GM12875 (cell line): ENCODE measurements at regions not wholly inside any gene's neighbourhood (a gene's known extent, or its start where the extent isn't known, plus 50 kb on each side); places are given as distances from the start of the nearest gene placed in this dataset.
"Not testable (repeated sequence)": the region's sequence is repeated elsewhere in the genome, so short reads cannot be mapped to it uniquely, and the experiment has no call there.

Source experiments
- H3K4me3 ChIP-seq: one replicate; pipeline ENCODE4 v1.5.1; 2011; ENCODE audit warnings: low read depth, low read length, control low read depth
- TF ChIP-seq, protein P1 (sequence below): IDR thresholded peaks from 2 replicates; pipeline ENCODE4 v1.5.1; 2011; ENCODE audit warnings: low read depth, mild to moderate bottlenecking, control low read depth, inconsistent platforms, low read length, moderate library complexity, borderline replicate concordance; ENCODE audit not compliant: insufficient read depth

- TF ChIP-seq, protein P1, sequence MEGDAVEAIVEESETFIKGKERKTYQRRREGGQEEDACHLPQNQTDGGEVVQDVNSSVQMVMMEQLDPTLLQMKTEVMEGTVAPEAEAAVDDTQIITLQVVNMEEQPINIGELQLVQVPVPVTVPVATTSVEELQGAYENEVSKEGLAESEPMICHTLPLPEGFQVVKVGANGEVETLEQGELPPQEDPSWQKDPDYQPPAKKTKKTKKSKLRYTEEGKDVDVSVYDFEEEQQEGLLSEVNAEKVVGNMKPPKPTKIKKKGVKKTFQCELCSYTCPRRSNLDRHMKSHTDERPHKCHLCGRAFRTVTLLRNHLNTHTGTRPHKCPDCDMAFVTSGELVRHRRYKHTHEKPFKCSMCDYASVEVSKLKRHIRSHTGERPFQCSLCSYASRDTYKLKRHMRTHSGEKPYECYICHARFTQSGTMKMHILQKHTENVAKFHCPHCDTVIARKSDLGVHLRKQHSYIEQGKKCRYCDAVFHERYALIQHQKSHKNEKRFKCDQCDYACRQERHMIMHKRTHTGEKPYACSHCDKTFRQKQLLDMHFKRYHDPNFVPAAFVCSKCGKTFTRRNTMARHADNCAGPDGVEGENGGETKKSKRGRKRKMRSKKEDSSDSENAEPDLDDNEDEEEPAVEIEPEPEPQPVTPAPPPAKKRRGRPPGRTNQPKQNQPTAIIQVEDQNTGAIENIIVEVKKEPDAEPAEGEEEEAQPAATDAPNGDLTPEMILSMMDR = no peak
- no peak overlapping the region for H3K4me3 ChIP-seq
Observed at GRCh38 chr18:68172842-68173549, 541.9 kb downstream of the TMX3 start.

DNA sequence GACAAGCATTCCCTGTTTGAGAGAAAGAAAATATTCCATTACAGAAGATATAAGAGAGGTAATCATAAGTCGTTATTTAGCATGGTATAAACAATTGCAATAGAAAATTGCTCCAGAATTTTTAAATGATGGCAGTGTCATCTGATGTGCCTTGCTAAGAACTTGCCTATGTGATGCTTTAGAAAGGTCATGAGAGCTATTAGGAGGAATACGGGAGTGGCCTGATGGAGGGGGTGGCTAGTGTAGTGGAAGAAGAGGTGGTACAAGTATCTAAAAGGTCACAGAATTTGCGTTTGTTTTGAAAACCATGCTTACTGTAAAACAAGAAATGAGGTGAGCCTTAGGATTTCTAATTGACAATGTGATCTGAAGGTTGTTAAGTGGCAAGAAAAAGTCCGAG, 550.0 kb downstream of the TMX3 start:
- no peak overlapping the region for H3K4me3 ChIP-seq
- TF ChIP-seq, protein P1 = no peak

- H3K4me3 ChIP-seq = not testable (repeated sequence)
Observed at GRCh38 chr18:68153821-68154220, 561.1 kb downstream of the TMX3 start.

DNA sequence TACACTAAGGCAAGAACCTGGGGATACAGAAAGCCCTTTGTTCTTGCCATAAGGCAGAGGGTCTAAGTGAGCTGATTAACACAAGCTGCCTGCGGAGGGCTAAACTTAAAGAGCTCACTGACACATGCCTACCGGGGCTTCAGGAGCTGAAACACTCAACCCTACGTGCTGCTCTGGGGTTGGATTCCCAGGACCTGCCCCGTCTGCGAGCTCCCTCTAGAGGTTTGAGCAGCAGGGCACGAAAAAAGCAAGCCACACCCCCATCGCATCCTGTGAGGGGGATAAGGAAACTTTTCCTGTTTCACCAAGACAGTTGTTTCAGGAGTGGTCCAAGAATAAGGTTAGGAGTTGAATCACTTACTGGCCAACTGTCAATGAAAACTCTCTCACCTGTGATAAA, 562.1 kb downstream of the TMX3 start:
- TF ChIP-seq, protein P1 = no peak
- H3K4me3 ChIP-seq = no peak overlapping the region

GRCh38 chr18:68150961-68151360, 563.9 kb downstream of the TMX3 start:
- TF ChIP-seq, protein P1 = no peak
- H3K4me3 ChIP-seq = no peak overlapping the region

GRCh38 chr18:68148863-68149262, 566.0 kb downstream of the TMX3 start:
- TF ChIP-seq, protein P1 = no peak
- no peak overlapping the region for H3K4me3 ChIP-seq

DNA sequence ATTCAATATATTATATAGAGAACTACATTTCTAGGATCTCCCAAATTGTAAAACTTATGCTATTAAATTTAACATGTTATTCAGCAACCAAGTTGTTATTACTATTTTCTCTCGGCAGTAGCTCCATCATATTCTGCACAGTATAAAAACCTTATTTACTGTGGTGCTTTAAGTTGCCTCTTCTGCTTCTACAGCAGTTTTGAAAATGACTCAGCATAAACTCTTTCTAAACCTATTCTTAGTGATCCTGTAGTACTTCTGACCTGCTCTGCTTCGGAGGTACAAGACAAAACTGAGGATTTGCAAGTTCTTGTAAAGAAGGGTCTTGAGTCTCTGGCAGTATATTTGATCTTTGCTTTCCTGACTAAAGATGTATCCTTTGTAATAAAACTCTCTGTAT, 567.2 kb downstream of the TMX3 start:
- H3K4me3 ChIP-seq = no peak overlapping the region
- TF ChIP-seq, protein P1 = no peak
